PC-9 (cell line): ENCODE measurements at regions not wholly inside any gene's neighbourhood (a gene's known extent, or its start where the extent isn't known, plus 50 kb on each side); places are given as distances from the start of the nearest gene placed in this dataset.
"Not testable (repeated sequence)": the region's sequence is repeated elsewhere in the genome, so short reads cannot be mapped to it uniquely, and the experiment has no call there.

Experiments
- BruUV-seq: library from RNA; stranded (reverse); fragments of 400-500 nt; replicated peaks from 2 replicates; lab custom pipeline; 2021; lab: Mats Ljungman, UMichigan
- CTCF ChIA-PET: fragments of 300-600 bp; sonication (Branson Sonifier 250); formaldehyde crosslinking; loops from one replicate; lab custom pipeline; 2022; ENCODE audit warnings: antibody characterized with exemption; lab: Charles Lee
- POLR2A ChIA-PET: fragments of 300-600 bp; sonication (Branson Sonifier 250); formaldehyde crosslinking; loops from one replicate; lab custom pipeline; 2022; ENCODE audit warnings: antibody characterized with exemption; ENCODE audit not compliant: unreplicated experiment; lab: Charles Lee
- DNase-seq, 2 experiments: peaks; one replicate each; pipeline versions ENCODE4 v3.0.0 to v3.0.0-alpha.2; 2015 to 2022; ENCODE audit warnings: mixed read lengths in 1 of 2
- H2AFZ ChIP-seq: fragments of 200-600 bp; sonication (generic); 2 replicates; pipeline ENCODE4 v1.8.1; 2017; ENCODE audit warnings: antibody characterized with exemption
- H3F3A ChIP-seq: fragments of 200-600 bp; sonication (generic); 2 replicates; pipeline ENCODE4 v1.8.1; 2017; ENCODE audit warnings: antibody characterized with exemption, mild to moderate bottlenecking, low read depth; ENCODE audit not compliant: insufficient read depth
- H3K27ac ChIP-seq: fragments of 200-600 bp; sonication (generic); 2 replicates; pipeline ENCODE4 v1.6.1; 2016; ENCODE audit warnings: mixed run types
- H3K27me3 ChIP-seq: fragments of 200-600 bp; sonication (generic); 2 replicates; pipeline ENCODE4 v1.6.1; 2016; ENCODE audit warnings: low read depth, mixed run types; ENCODE audit not compliant: insufficient read depth
- H3K36me3 ChIP-seq: fragments of 200-600 bp; sonication (generic); 2 replicates; pipeline ENCODE4 v1.6.1; 2016; ENCODE audit warnings: low read depth, mixed run types
- H3K4me1 ChIP-seq: fragments of 200-600 bp; sonication (generic); replicated peaks from 2 replicates; pipeline ENCODE4 v1.6.1; 2016; ENCODE audit warnings: mixed run types; ENCODE audit not compliant: insufficient read depth
- H3K4me2 ChIP-seq: fragments of 200-600 bp; sonication (generic); 2 replicates; pipeline ENCODE4 v1.6.1; 2017; ENCODE audit warnings: mixed run types
- H3K4me3 ChIP-seq: fragments of 200-600 bp; sonication (generic); 2 replicates; pipeline ENCODE4 v1.6.1; 2016; ENCODE audit warnings: mixed run types
- H3K79me2 ChIP-seq: fragments of 200-600 bp; sonication (generic); 2 replicates; pipeline ENCODE4 v1.6.1; 2017; ENCODE audit warnings: low read depth, mixed run types
- H3K9me2 ChIP-seq: fragments of 200-600 bp; sonication (generic); 2 replicates; pipeline ENCODE4 v1.8.1; 2017; ENCODE audit warnings: mild to moderate bottlenecking; ENCODE audit not compliant: insufficient read depth
- H3K9me3 ChIP-seq: fragments of 200-600 bp; sonication (generic); 2 replicates; pipeline ENCODE4 v1.8.1; 2016; ENCODE audit warnings: low read depth; ENCODE audit not compliant: insufficient read depth
- H4K20me1 ChIP-seq: fragments of 200-600 bp; sonication (generic); 2 replicates; pipeline ENCODE4 v1.8.1; 2017; ENCODE audit not compliant: insufficient read depth
- CTCF ChIP-seq: fragments of 200-600 bp; sonication (generic); conservative IDR thresholded peaks from 2 replicates; pipeline ENCODE4 v1.6.1; 2017; ENCODE audit warnings: mixed run types, antibody characterized with exemption, mild to moderate bottlenecking, moderate library complexity
- EZH2 ChIP-seq: fragments of 200-600 bp; sonication (generic); IDR thresholded peaks from 2 replicates; pipeline ENCODE4 v1.8.0; 2017; ENCODE audit warnings: antibody characterized with exemption, low read depth
- intact Hi-C: fragments of 100-400 bp; cut with micrococcal nuclease; formaldehyde crosslinking; loops from one replicate; pipeline ENCODE4 v1.10.0; 2022; ENCODE audit not compliant: unreplicated experiment

DNA sequence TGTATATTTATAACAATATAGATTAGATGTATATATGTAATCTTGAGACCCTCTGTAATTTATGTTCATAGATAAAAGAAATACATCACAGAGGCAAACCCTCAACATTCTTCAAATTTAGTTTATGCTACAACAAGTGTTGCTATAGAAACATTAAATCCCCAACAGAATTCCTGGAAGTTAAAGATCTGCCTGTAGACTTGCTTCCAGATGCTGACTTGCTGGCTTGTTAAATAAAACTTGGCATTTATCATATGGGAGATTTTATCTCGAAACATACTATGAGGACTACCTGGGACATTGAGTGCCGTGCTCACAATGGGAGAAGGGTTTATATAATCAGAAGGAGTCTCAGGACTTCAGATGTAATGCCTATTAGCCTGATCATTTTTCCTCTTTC is 136.3 kb upstream of the PLXNC1 start:
- no peak overlapping the region for H3K27ac ChIP-seq
- H3K4me2 ChIP-seq, result no peak overlapping the region
- H3K9me2 ChIP-seq, result no peaks in the 10 kb centered on the region
- no peaks in the 10 kb centered on the region for H3K27me3 ChIP-seq
- TF ChIP-seq CTCF (no peak), EZH2 (no peak)
- no peaks in the 10 kb centered on the region for H3F3A ChIP-seq
- no peaks in the 10 kb centered on the region for H4K20me1 ChIP-seq
- ChIA-PET POLR2A (no interaction called here), CTCF (no interaction called here)
- intact Hi-C loops, result no loop called here
- no peaks in the 10 kb centered on the region for H3K4me1 ChIP-seq
- H3K9me3 ChIP-seq, result no peaks in the 10 kb centered on the region
- H3K36me3 ChIP-seq, result no peaks in the 10 kb centered on the region
- H3K4me3 ChIP-seq, result no peak overlapping the region
- no peak for DNase-seq
- no TSS peak for BruUV-seq
- H3K79me2 ChIP-seq, result no peaks in the 10 kb centered on the region
- no peak overlapping the region for H2AFZ ChIP-seq

- intact Hi-C loops, result no loop called here
- no TSS peak for BruUV-seq
Observed at GRCh38 chr12:94012590-94012989, 135.8 kb upstream of the PLXNC1 start.

GRCh38 chr12:94017247-94017646 is 131.1 kb upstream of the PLXNC1 start:
- H3F3A ChIP-seq, DNase-seq, H3K27ac ChIP-seq, H3K79me2 ChIP-seq, BruUV-seq, H3K4me3 ChIP-seq, H3K36me3 ChIP-seq, H3K4me1 ChIP-seq, H2AFZ ChIP-seq, H4K20me1 ChIP-seq, H3K27me3 ChIP-seq, H3K9me2 ChIP-seq, H3K4me2 ChIP-seq, intact Hi-C loops, CTCF ChIA-PET, H3K9me3 ChIP-seq, POLR2A ChIA-PET: not testable (repeated sequence)

More at GRCh38 chr12:94012590-94012989, 135.8 kb upstream of the PLXNC1 start:
- no peaks in the 10 kb centered on the region for H3K9me3 ChIP-seq
- H3K27ac ChIP-seq, result no peak overlapping the region
- H3F3A ChIP-seq, result no peaks in the 10 kb centered on the region
- no peaks in the 10 kb centered on the region for H3K4me1 ChIP-seq
- no peaks in the 10 kb centered on the region for H3K27me3 ChIP-seq
- no peaks in the 10 kb centered on the region for H3K79me2 ChIP-seq
- TF ChIP-seq EZH2, result no peak
- TF ChIP-seq CTCF, result no peak
- H3K4me3 ChIP-seq, result no peak overlapping the region
- H3K9me2 ChIP-seq, result no peaks in the 10 kb centered on the region
- H4K20me1 ChIP-seq, result no peaks in the 10 kb centered on the region
- ChIA-PET POLR2A (no interaction called here), CTCF (no interaction called here)
- no peaks in the 10 kb centered on the region for H3K36me3 ChIP-seq
- no peak overlapping the region for H2AFZ ChIP-seq
- no peak overlapping the region for H3K4me2 ChIP-seq
- no peak for DNase-seq

GRCh38 chr12:94020335-94020734 is 128.0 kb upstream of the PLXNC1 start:
- H3K4me2 ChIP-seq, result no peak overlapping the region
- H3K9me3 ChIP-seq, result peaks cover 3% of the 10 kb centered on the region; the same call in 1 of the 2 replicates
- no peaks in the 10 kb centered on the region for H3K79me2 ChIP-seq
- no peak overlapping the region for H3K4me3 ChIP-seq
- no peaks in the 10 kb centered on the region for H3F3A ChIP-seq
- POLR2A ChIA-PET, result no interaction called here
- H3K9me2 ChIP-seq, result no peaks in the 10 kb centered on the region
- no peak overlapping the region for H3K27ac ChIP-seq
- CTCF ChIA-PET, result no interaction called here
- BruUV-seq, result no TSS peak
- no peaks in the 10 kb centered on the region for H3K27me3 ChIP-seq
- no peaks in the 10 kb centered on the region for H3K4me1 ChIP-seq
- TF ChIP-seq EZH2, result no peak
- no peak for TF ChIP-seq CTCF
- intact Hi-C loops, result no loop called here
- DNase-seq, result no peak
- no peaks in the 10 kb centered on the region for H4K20me1 ChIP-seq
- no peak overlapping the region for H2AFZ ChIP-seq
- no peaks in the 10 kb centered on the region for H3K36me3 ChIP-seq
